ENCODE measurements at regions not wholly inside any gene's neighbourhood (a gene's known extent, or its start where the extent isn't known, plus 50 kb on each side); places are given as distances from the start of the nearest gene placed in this dataset.

GRCh38 chr7:98764946-98765345 lies 104.9 kb downstream of the TMEM130 start:
- TF ChIP-seq GATA2 (IDR thresholded peaks at IDR 0.05; ENCODE audit: low read depth, low read length) (no peak), GATA3 (IDR thresholded peaks at IDR 0.05; ENCODE audit: low read depth, low read length) (no peak)
